ENCODE measurements at regions not wholly inside any gene's neighbourhood (a gene's known extent, or its start where the extent isn't known, plus 50 kb on each side); places are given as distances from the start of the nearest gene placed in this dataset.

DNA sequence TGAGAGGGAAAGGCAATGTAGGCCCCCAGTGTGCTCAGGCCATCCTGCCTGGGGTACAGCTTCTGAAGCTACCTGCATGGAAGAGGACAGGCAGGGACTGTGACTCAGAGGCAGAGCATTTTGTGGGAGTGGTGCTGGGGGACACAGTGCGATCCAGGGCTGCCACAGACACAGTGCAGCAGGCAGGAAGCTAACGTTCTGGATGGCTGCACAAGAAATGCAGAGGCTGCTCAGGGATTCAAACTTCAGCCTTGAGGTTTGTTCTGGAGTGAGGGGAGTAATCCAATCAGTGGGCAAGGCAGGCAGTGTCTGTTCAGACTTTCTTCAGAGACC is 648.0 kb upstream of the IGFBP3 start (continued):
- TF ChIP-seq, protein P1, sequence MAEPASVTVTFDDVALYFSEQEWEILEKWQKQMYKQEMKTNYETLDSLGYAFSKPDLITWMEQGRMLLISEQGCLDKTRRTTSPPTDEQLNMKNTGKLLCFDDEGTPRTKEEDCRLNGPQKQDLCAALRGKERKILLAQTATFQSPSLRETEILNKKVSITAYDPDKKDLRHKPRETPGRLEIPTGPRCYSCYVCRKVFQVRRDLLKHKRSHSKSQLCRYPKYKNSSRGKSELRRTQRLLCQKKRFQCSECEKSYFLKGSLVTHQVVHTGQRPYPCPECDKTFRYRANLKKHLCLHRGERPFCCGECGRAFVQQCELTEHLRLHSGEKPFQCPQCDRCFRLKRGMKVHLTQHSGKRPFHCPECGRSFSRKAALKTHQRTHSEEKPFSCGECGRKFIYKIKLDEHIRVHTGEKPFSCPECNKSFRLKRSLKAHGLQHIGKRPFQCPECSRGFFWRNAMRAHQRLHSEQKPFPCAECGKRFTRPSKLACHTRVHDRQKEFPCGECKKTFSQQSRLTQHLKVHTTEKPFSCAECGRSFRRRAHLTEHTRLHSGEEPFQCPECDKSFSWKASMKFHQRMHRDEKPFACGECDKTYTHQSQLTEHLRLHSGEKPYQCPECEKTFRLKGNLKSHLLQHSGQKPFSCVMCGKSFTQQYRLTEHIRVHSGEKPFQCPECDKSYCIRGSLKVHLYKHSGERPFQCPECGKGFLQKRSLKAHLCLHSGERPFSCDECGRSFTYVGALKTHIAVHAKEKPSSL (CRISPR knock-in tag; conservative IDR thresholded peaks at IDR 0.05) = no peak
- TF ChIP-seq ELF4 (CRISPR knock-in tag; IDR thresholded peaks at IDR 0.05; ENCODE audit: low read depth) = no peak
- TF ChIP-seq, protein P2, sequence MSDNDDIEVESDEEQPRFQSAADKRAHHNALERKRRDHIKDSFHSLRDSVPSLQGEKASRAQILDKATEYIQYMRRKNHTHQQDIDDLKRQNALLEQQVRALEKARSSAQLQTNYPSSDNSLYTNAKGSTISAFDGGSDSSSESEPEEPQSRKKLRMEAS (CRISPR knock-in tag; IDR thresholded peaks at IDR 0.05) = no peak
- TF ChIP-seq, protein P3, sequence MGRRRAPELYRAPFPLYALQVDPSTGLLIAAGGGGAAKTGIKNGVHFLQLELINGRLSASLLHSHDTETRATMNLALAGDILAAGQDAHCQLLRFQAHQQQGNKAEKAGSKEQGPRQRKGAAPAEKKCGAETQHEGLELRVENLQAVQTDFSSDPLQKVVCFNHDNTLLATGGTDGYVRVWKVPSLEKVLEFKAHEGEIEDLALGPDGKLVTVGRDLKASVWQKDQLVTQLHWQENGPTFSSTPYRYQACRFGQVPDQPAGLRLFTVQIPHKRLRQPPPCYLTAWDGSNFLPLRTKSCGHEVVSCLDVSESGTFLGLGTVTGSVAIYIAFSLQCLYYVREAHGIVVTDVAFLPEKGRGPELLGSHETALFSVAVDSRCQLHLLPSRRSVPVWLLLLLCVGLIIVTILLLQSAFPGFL (CRISPR knock-in tag; IDR thresholded peaks at IDR 0.05; ENCODE audit: borderline replicate concordance) = no peak
- TF ChIP-seq, protein P4, sequence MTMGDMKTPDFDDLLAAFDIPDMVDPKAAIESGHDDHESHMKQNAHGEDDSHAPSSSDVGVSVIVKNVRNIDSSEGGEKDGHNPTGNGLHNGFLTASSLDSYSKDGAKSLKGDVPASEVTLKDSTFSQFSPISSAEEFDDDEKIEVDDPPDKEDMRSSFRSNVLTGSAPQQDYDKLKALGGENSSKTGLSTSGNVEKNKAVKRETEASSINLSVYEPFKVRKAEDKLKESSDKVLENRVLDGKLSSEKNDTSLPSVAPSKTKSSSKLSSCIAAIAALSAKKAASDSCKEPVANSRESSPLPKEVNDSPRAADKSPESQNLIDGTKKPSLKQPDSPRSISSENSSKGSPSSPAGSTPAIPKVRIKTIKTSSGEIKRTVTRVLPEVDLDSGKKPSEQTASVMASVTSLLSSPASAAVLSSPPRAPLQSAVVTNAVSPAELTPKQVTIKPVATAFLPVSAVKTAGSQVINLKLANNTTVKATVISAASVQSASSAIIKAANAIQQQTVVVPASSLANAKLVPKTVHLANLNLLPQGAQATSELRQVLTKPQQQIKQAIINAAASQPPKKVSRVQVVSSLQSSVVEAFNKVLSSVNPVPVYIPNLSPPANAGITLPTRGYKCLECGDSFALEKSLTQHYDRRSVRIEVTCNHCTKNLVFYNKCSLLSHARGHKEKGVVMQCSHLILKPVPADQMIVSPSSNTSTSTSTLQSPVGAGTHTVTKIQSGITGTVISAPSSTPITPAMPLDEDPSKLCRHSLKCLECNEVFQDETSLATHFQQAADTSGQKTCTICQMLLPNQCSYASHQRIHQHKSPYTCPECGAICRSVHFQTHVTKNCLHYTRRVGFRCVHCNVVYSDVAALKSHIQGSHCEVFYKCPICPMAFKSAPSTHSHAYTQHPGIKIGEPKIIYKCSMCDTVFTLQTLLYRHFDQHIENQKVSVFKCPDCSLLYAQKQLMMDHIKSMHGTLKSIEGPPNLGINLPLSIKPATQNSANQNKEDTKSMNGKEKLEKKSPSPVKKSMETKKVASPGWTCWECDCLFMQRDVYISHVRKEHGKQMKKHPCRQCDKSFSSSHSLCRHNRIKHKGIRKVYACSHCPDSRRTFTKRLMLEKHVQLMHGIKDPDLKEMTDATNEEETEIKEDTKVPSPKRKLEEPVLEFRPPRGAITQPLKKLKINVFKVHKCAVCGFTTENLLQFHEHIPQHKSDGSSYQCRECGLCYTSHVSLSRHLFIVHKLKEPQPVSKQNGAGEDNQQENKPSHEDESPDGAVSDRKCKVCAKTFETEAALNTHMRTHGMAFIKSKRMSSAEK (CRISPR knock-in tag; IDR thresholded peaks at IDR 0.05; ENCODE audit: borderline replicate concordance) = no peak
- TF ChIP-seq, protein P5, sequence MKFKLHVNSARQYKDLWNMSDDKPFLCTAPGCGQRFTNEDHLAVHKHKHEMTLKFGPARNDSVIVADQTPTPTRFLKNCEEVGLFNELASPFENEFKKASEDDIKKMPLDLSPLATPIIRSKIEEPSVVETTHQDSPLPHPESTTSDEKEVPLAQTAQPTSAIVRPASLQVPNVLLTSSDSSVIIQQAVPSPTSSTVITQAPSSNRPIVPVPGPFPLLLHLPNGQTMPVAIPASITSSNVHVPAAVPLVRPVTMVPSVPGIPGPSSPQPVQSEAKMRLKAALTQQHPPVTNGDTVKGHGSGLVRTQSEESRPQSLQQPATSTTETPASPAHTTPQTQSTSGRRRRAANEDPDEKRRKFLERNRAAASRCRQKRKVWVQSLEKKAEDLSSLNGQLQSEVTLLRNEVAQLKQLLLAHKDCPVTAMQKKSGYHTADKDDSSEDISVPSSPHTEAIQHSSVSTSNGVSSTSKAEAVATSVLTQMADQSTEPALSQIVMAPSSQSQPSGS (CRISPR knock-in tag; IDR thresholded peaks at IDR 0.05; ENCODE audit: borderline replicate concordance, low read depth) = no peak

DNA sequence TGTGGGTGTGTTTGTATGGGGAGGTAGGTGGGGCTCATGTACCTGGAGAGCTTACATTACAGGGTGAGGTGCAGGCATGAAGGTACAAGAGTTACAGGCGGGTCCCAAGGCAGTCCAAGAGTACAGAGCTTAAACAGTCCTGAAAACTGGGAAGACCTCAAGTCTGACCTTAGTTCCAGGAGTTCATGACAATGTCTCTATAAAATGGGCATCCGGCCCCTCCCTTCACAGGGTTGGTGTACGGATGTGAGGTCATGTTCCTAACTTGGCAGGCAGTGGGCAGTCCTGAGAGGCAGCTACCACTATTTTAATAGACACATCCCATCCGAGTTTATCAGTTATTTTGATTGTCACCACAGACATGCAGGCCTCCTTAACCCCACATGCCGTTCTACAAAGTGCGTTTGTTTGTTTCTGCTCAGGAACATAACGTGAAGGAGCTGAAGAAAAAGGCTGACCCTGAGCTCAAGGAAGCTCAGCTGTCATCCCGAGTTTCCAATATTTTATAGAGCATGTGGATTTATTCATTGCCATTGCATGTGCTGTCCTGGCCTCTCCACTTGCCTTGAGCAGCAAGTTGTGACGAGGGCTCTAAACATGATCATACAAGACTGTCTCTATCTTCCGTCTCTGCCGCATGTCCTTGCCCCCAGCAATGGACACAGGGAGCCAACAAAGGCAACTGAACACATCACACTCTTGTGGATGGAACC is 647.5 kb upstream of the IGFBP3 start:
- no peak for DNase-seq (ENCODE audit: low spot score)
- Mint-ChIP-seq H3K9me3 (peaks cover 8% of the 10 kb centered on the region), H3K4me1 (peaks cover 5% of the 10 kb centered on the region; the same call in 1 of the 2 replicates), H3K36me3 (no peaks in the 10 kb centered on the region), H3K4me3 (no peak overlapping the region), H3K27ac (no peak overlapping the region), H3K27me3 (ENCODE audit: low read depth) (no peaks in the 10 kb centered on the region)
- ChIA-PET CTCF (no interaction called here), POLR2A (no interaction called here)
- ATAC-seq = no peak
- TF ChIP-seq HMGA2 (CRISPR knock-in tag; IDR thresholded peaks at IDR 0.05) (no peak), ZNF138 (CRISPR knock-in tag; conservative IDR thresholded peaks at IDR 0.05) (no peak), NFATC4 (CRISPR knock-in tag; IDR thresholded peaks at IDR 0.05) (no peak), ZBTB21 (CRISPR knock-in tag; IDR thresholded peaks at IDR 0.05; ENCODE audit: borderline replicate concordance) (no peak), CBFB (CRISPR knock-in tag; IDR thresholded peaks at IDR 0.05; ENCODE audit: low read depth) (no peak), ESRRA (CRISPR knock-in tag; IDR thresholded peaks at IDR 0.05; ENCODE audit: borderline replicate concordance) (no peak)
- TF ChIP-seq, protein P6, sequence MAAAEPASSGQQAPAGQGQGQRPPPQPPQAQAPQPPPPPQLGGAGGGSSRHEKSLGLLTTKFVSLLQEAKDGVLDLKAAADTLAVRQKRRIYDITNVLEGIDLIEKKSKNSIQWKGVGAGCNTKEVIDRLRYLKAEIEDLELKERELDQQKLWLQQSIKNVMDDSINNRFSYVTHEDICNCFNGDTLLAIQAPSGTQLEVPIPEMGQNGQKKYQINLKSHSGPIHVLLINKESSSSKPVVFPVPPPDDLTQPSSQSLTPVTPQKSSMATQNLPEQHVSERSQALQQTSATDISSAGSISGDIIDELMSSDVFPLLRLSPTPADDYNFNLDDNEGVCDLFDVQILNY (CRISPR knock-in tag; IDR thresholded peaks at IDR 0.05) = no peak
- TF ChIP-seq, protein P7, sequence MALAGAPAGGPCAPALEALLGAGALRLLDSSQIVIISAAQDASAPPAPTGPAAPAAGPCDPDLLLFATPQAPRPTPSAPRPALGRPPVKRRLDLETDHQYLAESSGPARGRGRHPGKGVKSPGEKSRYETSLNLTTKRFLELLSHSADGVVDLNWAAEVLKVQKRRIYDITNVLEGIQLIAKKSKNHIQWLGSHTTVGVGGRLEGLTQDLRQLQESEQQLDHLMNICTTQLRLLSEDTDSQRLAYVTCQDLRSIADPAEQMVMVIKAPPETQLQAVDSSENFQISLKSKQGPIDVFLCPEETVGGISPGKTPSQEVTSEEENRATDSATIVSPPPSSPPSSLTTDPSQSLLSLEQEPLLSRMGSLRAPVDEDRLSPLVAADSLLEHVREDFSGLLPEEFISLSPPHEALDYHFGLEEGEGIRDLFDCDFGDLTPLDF (CRISPR knock-in tag; IDR thresholded peaks at IDR 0.05) = no peak
- TF ChIP-seq, protein P8, sequence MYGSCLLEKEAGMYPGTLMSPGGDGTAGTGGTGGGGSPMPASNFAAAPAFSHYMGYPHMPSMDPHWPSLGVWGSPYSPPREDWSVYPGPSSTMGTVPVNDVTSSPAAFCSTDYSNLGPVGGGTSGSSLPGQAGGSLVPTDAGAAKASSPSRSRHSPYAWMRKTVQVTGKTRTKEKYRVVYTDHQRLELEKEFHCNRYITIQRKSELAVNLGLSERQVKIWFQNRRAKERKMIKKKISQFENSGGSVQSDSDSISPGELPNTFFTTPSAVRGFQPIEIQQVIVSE (CRISPR knock-in tag; IDR thresholded peaks at IDR 0.05; ENCODE audit: borderline replicate concordance) = no peak
